ENCODE measurements at regions not wholly inside any gene's neighbourhood (a gene's known extent, or its start where the extent isn't known, plus 50 kb on each side); places are given as distances from the start of the nearest gene placed in this dataset.

- Histone ChIP-seq H3K79me2 (ENCODE audit: insufficient read depth, low read length) (no peaks in the 10 kb centered on the region), H3K9ac (ENCODE audit: insufficient read depth, low read depth, low read length) (no peak overlapping the region), H3K27me3 (ENCODE audit: control insufficient read depth in 1 of 2, insufficient read depth in 2 of 2, low read length in 2 of 2) (no peaks in the 10 kb centered on the region), H3K9me3 (ENCODE audit: low read length) (no peaks in the 10 kb centered on the region), H3K4me1 (ENCODE audit: insufficient read depth, low read length) (no peaks in the 10 kb centered on the region), H3K36me3 (replicated peaks in 1 of 2; ENCODE audit: control insufficient read depth in 1 of 2, insufficient read depth in 2 of 2, low read length in 2 of 2) (no peaks in the 10 kb centered on the region), H3K4me3 (replicated peaks in 1 of 3; ENCODE audit: insufficient read depth in 1 of 3, low read depth in 2 of 3, low read length in 3 of 3) (no peak overlapping the region), H3K4me2 (ENCODE audit: low read depth, low read length) (no peak overlapping the region), H4K20me1 (ENCODE audit: insufficient read depth, low read length) (no peaks in the 10 kb centered on the region), H2AFZ (ENCODE audit: low read length) (no peak overlapping the region), H3K27ac (ENCODE audit: extremely low read length, insufficient read depth, low read length) (no peak overlapping the region)
- WGBS (ENCODE audit: low lambda C conversion rate): 0% methylated on average over 2 of the region's 2 CpGs
- DNase-seq (ENCODE audit: low spot score) (no peak), FAIRE-seq (no peak), ATAC-seq (no peak)
- no peak for TF ChIP-seq GATAD2A (CRISPR knock-in tag; IDR thresholded peaks at IDR 0.05)
- no peak for TF ChIP-seq EED (CRISPR knock-in tag; IDR thresholded peaks at IDR 0.05)
- TF ChIP-seq PAF1 (CRISPR knock-in tag; IDR thresholded peaks at IDR 0.05): no peak
- no peak for TF ChIP-seq HNRNPUL1 (IDR thresholded peaks at IDR 0.05; ENCODE audit: low read depth, low read length)
- TF ChIP-seq MLXIP (CRISPR knock-in tag; IDR thresholded peaks at IDR 0.05; ENCODE audit: borderline replicate concordance): no peak
- TF ChIP-seq PHF21A (CRISPR knock-in tag; IDR thresholded peaks at IDR 0.05): no peak
- POLR2A ChIA-PET: no interaction called here
- no TSS peak for BruUV-seq (replicated peaks)
- in situ Hi-C loops (cut with HindIII; ENCODE audit: extremely low pct_ligation_motif_present, low pct_unique_long_range_greater_than_20kb): no loop called here
- intact Hi-C loops (cut with micrococcal nuclease; ENCODE audit: unreplicated experiment): no loop called here
- CTCF ChIA-PET (ENCODE audit: low intra/inter-chr PET ratio, low total read pairs): no interaction called here
These were observed 675.3 kb downstream of the DIAPH3 start for GRCh38 chr13:59488436-59488835.

- H3K27me3 ChIP-seq (ENCODE audit: control insufficient read depth in 1 of 2, insufficient read depth in 2 of 2, low read length in 2 of 2): no peaks in the 10 kb centered on the region
- in situ Hi-C loops (cut with HindIII; ENCODE audit: extremely low pct_ligation_motif_present, low pct_unique_long_range_greater_than_20kb): no loop called here
- no TSS peak for BruUV-seq (replicated peaks)
- no peak overlapping the region for H3K4me2 ChIP-seq (ENCODE audit: low read depth, low read length)
- ChIA-PET CTCF (ENCODE audit: low intra/inter-chr PET ratio, low total read pairs) (no interaction called here), POLR2A (no interaction called here)
- intact Hi-C loops (cut with micrococcal nuclease; ENCODE audit: unreplicated experiment): no loop called here
- no peaks in the 10 kb centered on the region for H4K20me1 ChIP-seq (ENCODE audit: insufficient read depth, low read length)
- H3K9ac ChIP-seq (ENCODE audit: insufficient read depth, low read depth, low read length): no peak overlapping the region
- FAIRE-seq: no peak
- no peak overlapping the region for H3K4me3 ChIP-seq (replicated peaks in 1 of 3; ENCODE audit: insufficient read depth in 1 of 3, low read depth in 2 of 3, low read length in 3 of 3)
- ATAC-seq: no peak
- H3K36me3 ChIP-seq (replicated peaks in 1 of 2; ENCODE audit: control insufficient read depth in 1 of 2, insufficient read depth in 2 of 2, low read length in 2 of 2): no peaks in the 10 kb centered on the region
- H3K27ac ChIP-seq (ENCODE audit: extremely low read length, insufficient read depth, low read length): no peak overlapping the region
- WGBS (ENCODE audit: low lambda C conversion rate): 0% methylated on average over 1 of the region's 1 CpG
- no peak for DNase-seq (ENCODE audit: low spot score)
- H3K79me2 ChIP-seq (ENCODE audit: insufficient read depth, low read length): no peaks in the 10 kb centered on the region
- H2AFZ ChIP-seq (ENCODE audit: low read length): no peak overlapping the region
- H3K4me1 ChIP-seq (ENCODE audit: insufficient read depth, low read length): no peaks in the 10 kb centered on the region
- no peaks in the 10 kb centered on the region for H3K9me3 ChIP-seq (ENCODE audit: low read length)
- no peak for TF ChIP-seq ZNF296 (CRISPR knock-in tag; conservative IDR thresholded peaks at IDR 0.05)
- no peak for TF ChIP-seq ADNP (CRISPR knock-in tag; IDR thresholded peaks at IDR 0.05)
- no peak for TF ChIP-seq ZNF251 (CRISPR knock-in tag; IDR thresholded peaks at IDR 0.05)
- no peak for TF ChIP-seq ZBTB33 (CRISPR knock-in tag; IDR thresholded peaks at IDR 0.05)
- no peak for TF ChIP-seq ESRRA (CRISPR knock-in tag; IDR thresholded peaks at IDR 0.05; ENCODE audit: low read depth)
- no peak for TF ChIP-seq ZC3H4 (CRISPR knock-in tag; IDR thresholded peaks at IDR 0.05; ENCODE audit: borderline replicate concordance)
- no peak for TF ChIP-seq HMGXB4 (CRISPR knock-in tag; IDR thresholded peaks at IDR 0.05; ENCODE audit: borderline replicate concordance in 1 of 2, low read depth in 1 of 2)
These were observed 673.1 kb downstream of the DIAPH3 start for GRCh38 chr13:59490651-59491050.

Measured in HepG2 (cell line).